Keratinocyte (primary cell): ENCODE measurements at regions not wholly inside any gene's neighbourhood (a gene's known extent, or its start where the extent isn't known, plus 50 kb on each side); places are given as distances from the start of the nearest gene placed in this dataset.

ENCODE experiments used
- DNase-seq: peaks from one replicate; pipeline ENCODE4 v3.0.0-alpha.2; 2011; ENCODE audit warnings: low read depth, missing footprints, low spot score
- FAIRE-seq: peaks from 2 replicates; lab custom pipeline; 2011; peaks lifted over from hg19 to GRCh38; lab: Jason Lieb, UNC
- H2AFZ ChIP-seq: 2 replicates; pipeline ENCODE4 v1.6.0; 2012; ENCODE audit warnings: low read length, control low read depth, inconsistent platforms; ENCODE audit not compliant: control insufficient read depth
- H3K27ac ChIP-seq: 2 replicates; pipeline ENCODE4 v1.5.1; 2011; ENCODE audit warnings: low read length; ENCODE audit not compliant: control insufficient read depth, insufficient read depth
- H3K27me3 ChIP-seq: 3 replicates; pipeline ENCODE4 v1.6.0; 2011; ENCODE audit warnings: low read length; ENCODE audit not compliant: control insufficient read depth, insufficient read depth; ENCODE audit errors: extremely low read depth
- H3K36me3 ChIP-seq, 2 experiments: 2 replicates in 1 of 2; 3 replicates in 1 of 2; pipeline ENCODE4 v1.5.1; 2011; ENCODE audit warnings: low read length in 2 of 2, mild to moderate bottlenecking in 1 of 2; ENCODE audit not compliant: control insufficient read depth in 2 of 2, insufficient read depth in 2 of 2; ENCODE audit errors: extremely low read depth in 1 of 2
- H3K4me1 ChIP-seq: 3 replicates; pipeline ENCODE4 v1.5.1; 2011; ENCODE audit warnings: low read length; ENCODE audit not compliant: control insufficient read depth, insufficient read depth; ENCODE audit errors: extremely low read depth
- H3K4me2 ChIP-seq: 3 replicates; pipeline ENCODE4 v1.6.0; 2011; ENCODE audit warnings: low read depth, low read length; ENCODE audit not compliant: control insufficient read depth, insufficient read depth; ENCODE audit errors: extremely low read depth
- H3K4me3 ChIP-seq, 3 experiments: fragments of 200-600 bp in 1 of 3; sonication (generic) in 1 of 3; 2 replicates in 2 of 3; 3 replicates in 1 of 3; pipeline ENCODE4 v1.5.1; 2011 to 2016; ENCODE audit warnings: low read length in 3 of 3, mild to moderate bottlenecking in 3 of 3, control low read depth in 2 of 3, inconsistent platforms in 1 of 3, low read depth in 1 of 3, mixed read lengths in 1 of 3, mixed run types in 1 of 3, moderate library complexity in 1 of 3; ENCODE audit not compliant: control insufficient read depth in 2 of 3, insufficient read depth in 2 of 3; ENCODE audit errors: extremely low read depth in 1 of 3
- H3K79me2 ChIP-seq: 2 replicates; pipeline ENCODE4 v1.6.0; 2012; ENCODE audit warnings: low read length; ENCODE audit not compliant: control insufficient read depth, insufficient read depth
- H3K9ac ChIP-seq: 3 replicates; pipeline ENCODE4 v1.6.0; 2011; ENCODE audit warnings: low read length; ENCODE audit not compliant: control insufficient read depth, insufficient read depth; ENCODE audit errors: extremely low read depth
- H3K9me1 ChIP-seq: 3 replicates; pipeline ENCODE4 v1.6.0; 2011; ENCODE audit warnings: low read length; ENCODE audit not compliant: control insufficient read depth, insufficient read depth; ENCODE audit errors: extremely low read depth
- H3K9me3 ChIP-seq: 2 replicates; pipeline ENCODE4 v1.5.1; 2012; ENCODE audit warnings: low read depth, low read length; ENCODE audit not compliant: control insufficient read depth
- H4K20me1 ChIP-seq: 3 replicates; pipeline ENCODE4 v1.6.0; 2011; ENCODE audit warnings: low read length; ENCODE audit not compliant: control insufficient read depth, insufficient read depth; ENCODE audit errors: extremely low read depth
- CTCF ChIP-seq, 3 experiments: IDR thresholded peaks in 1 of 3; conservative IDR thresholded peaks in 1 of 3; optimal IDR thresholded peaks in 1 of 3; 2 replicates in 2 of 3; 3 replicates in 1 of 3; pipeline versions ENCODE3 to v1.5.1; 2011; ENCODE audit warnings: low read length in 3 of 3, mild to moderate bottlenecking in 3 of 3, moderate library complexity in 2 of 3, control low read depth in 1 of 3, inconsistent platforms in 1 of 3; ENCODE audit not compliant: insufficient read depth in 2 of 3; ENCODE audit errors: extremely low read depth in 1 of 3
- EZH2 ChIP-seq: IDR thresholded peaks from one replicate; pipeline ENCODE4 v1.6.1; 2012; ENCODE audit warnings: inconsistent platforms, mild to moderate bottlenecking, low read length, moderate library complexity
- dilution Hi-C: fragments of 300-500 bp; cut with MboI; formaldehyde crosslinking; loops from one replicate; pipeline ENCODE4 v1.7.0; 2020; ENCODE audit warnings: low sequenced_read_pairs; ENCODE audit not compliant: extremely low pct_ligation_motif_present

DNA sequence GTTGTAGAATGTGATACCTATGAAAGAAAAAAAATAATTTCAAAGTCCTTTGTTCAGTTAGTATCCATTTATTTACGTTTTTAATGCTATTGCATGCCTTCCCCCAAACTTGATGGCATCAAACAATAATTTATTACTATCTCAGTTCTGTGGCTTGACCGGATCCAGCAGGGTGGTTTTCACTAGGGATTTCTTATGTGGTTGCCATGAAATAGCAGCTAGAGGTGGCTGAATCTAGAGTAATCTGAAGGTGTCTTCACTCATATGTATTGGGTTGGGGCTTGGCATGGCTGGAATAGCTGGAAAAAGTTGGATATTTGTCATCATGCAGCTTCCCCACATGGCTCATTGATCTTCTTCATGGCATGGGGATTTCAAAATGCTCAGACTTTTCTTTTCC lies 619.3 kb upstream of the ZNF608 start:
- Histone ChIP-seq H2AFZ (no peak overlapping the region), H3K9me1 (no peaks in the 10 kb centered on the region), H3K27ac (no peak overlapping the region), H4K20me1 (no peaks in the 10 kb centered on the region), H3K4me2 (no peak overlapping the region), H3K36me3 (no peaks in the 10 kb centered on the region), H3K9ac (no peak overlapping the region), H3K4me3 (no peak overlapping the region), H3K4me1 (no peaks in the 10 kb centered on the region), H3K9me3 (no peaks in the 10 kb centered on the region), H3K27me3 (no peaks in the 10 kb centered on the region), H3K79me2 (no peaks in the 10 kb centered on the region)
- dilution Hi-C loops, result no loop called here
- no peak for DNase-seq
- FAIRE-seq, result no peak
- no peak for TF ChIP-seq CTCF (optimal IDR thresholded peaks at IDR 0.05 in 1 of 3, IDR thresholded peaks at IDR 0.05 in 1 of 3, conservative IDR thresholded peaks at IDR 0.05 in 1 of 3; ENCODE audit: extremely low read depth in 1 of 3, insufficient read depth in 2 of 3, low read length in 3 of 3)
- TF ChIP-seq EZH2, result no peak

GRCh38 chr5:125367702-125368101 lies 621.3 kb upstream of the ZNF608 start:
- no peak overlapping the region for H3K4me3 ChIP-seq
- no peaks in the 10 kb centered on the region for H3K36me3 ChIP-seq
- H3K79me2 ChIP-seq, result no peaks in the 10 kb centered on the region
- H4K20me1 ChIP-seq, result no peaks in the 10 kb centered on the region
- H3K4me2 ChIP-seq, result no peak overlapping the region
- no peak overlapping the region for H2AFZ ChIP-seq
- no peaks in the 10 kb centered on the region for H3K9me3 ChIP-seq
- no peak overlapping the region for H3K9ac ChIP-seq
- no peak overlapping the region for H3K27ac ChIP-seq
- no peaks in the 10 kb centered on the region for H3K27me3 ChIP-seq
- H3K9me1 ChIP-seq, result no peaks in the 10 kb centered on the region
- TF ChIP-seq EZH2 (no peak), CTCF (optimal IDR thresholded peaks at IDR 0.05 in 1 of 3, IDR thresholded peaks at IDR 0.05 in 1 of 3, conservative IDR thresholded peaks at IDR 0.05 in 1 of 3; ENCODE audit: extremely low read depth in 1 of 3, insufficient read depth in 2 of 3, low read length in 3 of 3) (no peak)
- H3K4me1 ChIP-seq, result no peaks in the 10 kb centered on the region
- dilution Hi-C loops, result no loop called here
- DNase-seq (no peak), FAIRE-seq (no peak)
